Hippocampal formation (tissue), 2 donors: ENCODE measurements at regions not wholly inside any gene's neighbourhood (a gene's known extent, or its start where the extent isn't known, plus 50 kb on each side); places are given as distances from the start of the nearest gene placed in this dataset.

Source experiments
- DNase-seq, 2 donors: peaks; one replicate each; lab custom pipeline; 2025; lab: John Stamatoyannopoulos, UW

DNA sequence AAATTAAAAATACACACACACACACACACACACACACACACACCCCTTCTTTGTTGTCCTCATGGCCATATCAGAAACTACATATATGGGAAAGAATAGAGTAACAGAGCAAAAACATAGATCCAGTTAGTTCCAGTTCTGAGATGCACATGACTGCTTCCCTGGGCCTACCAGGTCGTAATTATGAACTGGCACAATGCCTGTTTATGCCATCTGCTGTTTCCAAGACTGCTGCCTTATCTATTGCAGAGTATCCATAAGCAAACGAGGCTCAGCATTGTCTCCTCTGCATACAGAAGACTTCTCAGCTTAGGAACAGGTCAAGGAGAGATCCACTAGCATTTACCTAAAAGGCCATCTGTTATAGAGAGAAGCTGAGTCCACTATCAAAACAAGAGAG, 789.0 kb downstream of the TECRL start:
- no peak for DNase-seq

DNA sequence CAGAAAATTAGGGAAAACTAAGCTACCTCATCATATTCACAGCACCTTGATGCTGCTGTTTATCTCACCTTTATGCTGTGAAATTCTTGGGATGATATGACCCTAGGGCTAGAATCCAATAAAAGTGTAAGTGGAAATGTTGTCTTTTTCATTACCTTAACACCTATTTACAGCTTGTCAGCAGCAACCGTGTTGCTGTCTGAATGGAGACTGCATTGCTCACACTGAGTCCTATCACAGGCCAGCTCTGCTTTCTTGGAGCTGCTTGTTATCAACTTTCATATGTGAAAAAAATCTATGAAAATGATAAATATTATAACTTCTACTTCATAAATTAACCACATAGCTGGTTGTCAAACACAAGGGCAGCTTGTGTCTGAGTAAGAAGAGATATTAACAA, 789.5 kb downstream of the TECRL start:
- DNase-seq, result no peak

DNA sequence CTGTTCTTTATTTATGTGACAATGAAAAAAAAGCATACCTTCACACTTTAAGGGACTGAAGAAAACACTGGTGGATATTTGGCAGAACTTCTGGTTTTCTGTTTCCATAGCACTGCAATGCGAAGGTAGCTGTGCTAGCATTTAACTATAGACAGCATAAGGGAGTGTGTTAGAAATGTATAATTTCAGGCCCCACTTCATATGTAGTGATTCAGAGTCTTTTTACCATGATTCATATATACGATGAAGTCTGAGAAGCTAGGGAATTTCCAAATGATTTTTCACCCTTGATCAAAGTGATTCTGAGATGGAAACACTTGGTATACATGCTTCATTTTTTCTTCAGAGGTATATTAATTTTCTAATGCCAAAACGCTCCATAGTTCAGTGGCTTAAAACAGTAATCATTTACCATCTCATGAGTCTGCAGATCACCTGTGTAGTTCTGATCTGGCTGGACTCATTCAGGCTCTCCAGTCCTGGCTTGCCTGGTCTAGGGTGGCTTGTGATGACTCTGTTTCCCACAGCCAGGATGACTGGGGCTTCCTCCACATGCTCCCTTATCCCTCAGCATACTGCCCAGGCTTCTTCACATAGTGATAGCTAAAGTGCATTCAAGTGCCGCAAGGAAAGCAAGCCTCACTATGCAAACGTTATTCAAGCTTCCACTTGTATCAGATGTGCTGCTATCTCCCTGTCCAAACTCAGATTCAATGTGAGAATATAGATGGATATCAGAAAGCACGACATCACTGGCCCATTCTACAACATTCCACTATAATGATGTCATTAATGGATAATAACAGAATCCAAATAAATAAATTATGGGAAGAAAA, 790.1 kb downstream of the TECRL start:
- DNase-seq, result peak in 1 of 2 donors; percentile 1

DNA sequence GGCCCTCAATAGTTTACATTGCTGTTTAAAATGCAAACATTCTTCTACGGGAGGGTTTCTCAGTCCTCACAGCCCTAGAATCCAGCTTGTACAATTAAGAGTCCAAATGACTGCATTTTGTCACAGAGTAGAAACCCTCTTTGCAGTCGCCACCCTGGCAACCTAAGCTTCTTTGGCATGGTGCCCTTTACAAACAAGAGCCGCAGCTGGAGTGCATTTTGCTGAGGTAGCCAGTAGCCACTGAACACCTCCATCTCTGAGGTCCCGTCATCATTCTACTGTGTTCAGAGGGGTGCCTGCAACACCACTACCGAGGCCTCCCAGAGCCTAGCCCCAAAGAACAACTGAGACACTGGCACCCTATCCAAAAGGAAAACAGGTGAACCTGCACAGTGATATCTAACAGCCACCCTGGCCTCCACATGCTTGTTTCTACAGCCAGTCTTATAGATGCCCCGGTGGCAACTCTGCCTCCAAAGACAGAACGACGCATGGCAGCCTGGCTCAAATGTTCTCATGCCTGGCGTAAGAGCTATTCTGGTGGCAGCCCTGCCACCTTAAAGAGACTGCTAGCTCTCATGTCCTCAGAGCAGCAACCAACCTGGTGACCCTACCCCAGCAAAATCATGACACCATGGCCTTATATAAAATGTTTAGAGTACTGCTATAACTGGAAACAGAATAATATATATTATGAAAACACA, 801.9 kb downstream of the TECRL start:
- DNase-seq, result no peak

- no peak for DNase-seq
Observed at GRCh38 chr4:63589796-63590195, 819.5 kb downstream of the TECRL start.

- DNase-seq, result no peak
Observed at GRCh38 chr4:63583561-63583960, 825.7 kb downstream of the TECRL start.

DNA sequence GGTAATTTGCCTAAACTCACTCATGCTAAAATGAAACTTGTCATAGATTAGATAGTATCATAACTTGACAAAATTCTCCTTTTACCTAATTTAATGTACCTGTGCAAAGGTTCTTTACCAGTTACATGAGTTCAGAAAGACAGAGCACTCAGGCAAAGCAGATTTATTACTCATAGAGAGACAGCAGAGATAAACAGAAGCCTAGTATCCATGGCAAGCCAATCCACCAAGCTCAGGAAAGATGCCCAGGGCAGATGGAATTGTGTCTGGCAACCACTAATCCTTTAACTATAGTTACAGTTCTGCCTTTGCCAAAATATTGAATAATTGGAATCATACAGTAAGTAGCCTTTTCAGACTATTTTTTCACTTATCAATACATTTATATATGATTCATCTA, 826.2 kb downstream of the TECRL start:
- peak in 1 of 2 donors; percentile 1 for DNase-seq

- DNase-seq, result no peak
Observed at GRCh38 chr4:63580796-63581475, 828.3 kb downstream of the TECRL start.

DNA sequence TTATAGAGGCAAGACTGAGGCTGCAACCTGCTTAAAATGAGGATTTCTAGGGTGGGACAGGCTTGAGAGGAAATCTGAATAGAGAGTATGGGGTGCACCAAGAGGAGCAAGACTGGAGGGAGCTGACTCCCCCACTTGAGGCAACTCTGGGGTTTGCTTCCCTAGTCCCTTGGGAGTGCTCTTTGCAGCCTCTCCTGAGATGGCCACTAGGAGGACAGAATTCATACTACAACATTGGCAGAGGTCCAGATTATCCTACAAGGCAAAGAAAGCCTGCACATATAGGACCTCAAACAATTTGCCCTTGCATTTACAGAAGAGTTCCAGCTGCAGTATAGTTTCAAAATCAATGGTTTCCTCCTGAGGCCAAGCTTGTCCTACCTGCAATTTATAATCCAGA, 830.9 kb downstream of the TECRL start:
- DNase-seq, result no peak

DNA sequence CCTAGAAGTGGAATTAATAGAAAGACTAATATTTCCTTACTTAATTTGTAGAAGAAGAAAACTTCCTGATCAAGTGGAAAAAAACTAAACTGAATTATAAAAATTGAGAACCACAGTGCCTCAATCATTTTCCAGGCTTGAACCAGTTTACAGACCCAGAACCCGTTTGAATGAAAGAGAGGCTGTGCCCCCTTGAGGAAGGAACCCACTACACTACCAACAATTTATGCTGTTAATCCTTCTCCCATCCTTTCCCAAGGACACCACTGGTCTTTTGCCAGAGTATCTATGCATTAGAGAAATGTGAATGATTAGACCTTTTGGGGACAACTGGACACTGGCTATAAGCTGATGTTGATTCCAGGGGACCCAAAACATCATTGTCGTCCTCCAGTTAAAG, 842.6 kb downstream of the TECRL start:
- no peak for DNase-seq

GRCh38 chr4:63563288-63564014, 845.8 kb downstream of the TECRL start:
- DNase-seq, result no peak

GRCh38 chr4:63558709-63559108, 850.5 kb downstream of the TECRL start:
- DNase-seq, result no peak

- no peak for DNase-seq
Observed at GRCh38 chr4:63556332-63556731, 852.9 kb downstream of the TECRL start.

- DNase-seq, result no peak
Observed at GRCh38 chr4:63553123-63553522, 856.1 kb downstream of the TECRL start.

DNA sequence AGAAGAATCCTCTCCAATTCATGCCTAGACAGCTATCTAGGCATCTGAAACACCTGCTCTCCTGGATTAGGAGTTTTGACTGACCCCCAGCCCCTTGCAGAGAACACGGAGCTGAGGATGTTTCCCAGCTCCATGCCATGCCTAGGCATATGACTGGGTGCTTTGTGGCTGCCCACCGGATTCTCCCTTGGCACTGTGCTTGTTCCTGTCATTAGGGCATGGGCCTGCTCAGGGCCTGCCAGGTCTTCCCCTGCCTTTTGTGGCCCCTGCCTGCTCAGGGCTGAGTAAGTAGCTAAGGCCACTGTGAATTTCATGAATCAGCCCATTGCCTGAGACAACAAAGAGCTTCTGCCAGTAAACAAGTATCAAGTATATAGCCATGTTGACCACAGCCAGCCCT, 867.4 kb downstream of the TECRL start:
- no peak for DNase-seq

DNA sequence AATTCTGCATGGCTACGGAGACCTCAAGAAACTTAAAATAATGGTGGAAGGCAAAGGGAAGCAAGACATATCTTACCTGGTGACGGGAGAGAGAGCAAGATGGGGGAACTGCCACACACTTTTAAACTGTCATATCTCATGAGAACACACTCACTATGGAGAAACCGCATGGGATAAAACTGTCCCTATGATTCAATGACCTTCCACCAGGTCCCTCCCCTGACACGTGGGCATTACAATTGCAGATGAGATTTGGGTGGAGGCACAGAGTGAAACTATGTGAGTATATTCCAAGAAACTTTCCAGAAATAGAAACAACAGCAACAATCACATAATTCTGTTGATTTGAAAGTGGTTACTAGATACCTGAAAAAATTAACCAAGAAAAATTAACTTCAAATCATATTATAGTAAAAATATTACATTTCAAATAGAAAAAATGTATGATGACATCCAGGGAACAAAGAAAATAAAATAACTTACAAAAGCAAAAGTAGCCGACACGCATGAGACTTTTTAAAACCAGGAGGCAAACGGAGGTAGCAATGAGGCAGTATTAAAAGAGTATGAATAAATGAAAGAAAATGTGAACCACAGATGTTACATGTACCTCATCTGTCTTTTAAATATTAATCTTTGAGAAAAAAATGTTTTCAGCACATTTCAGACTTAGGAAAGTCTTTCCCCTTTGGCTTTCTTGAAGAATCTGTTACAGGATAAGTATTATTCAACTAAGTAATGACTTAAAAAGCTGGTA, 879.5 kb downstream of the TECRL start:
- no peak for DNase-seq

GRCh38 chr4:63528256-63528991, 880.8 kb downstream of the TECRL start:
- DNase-seq, result no peak

DNA sequence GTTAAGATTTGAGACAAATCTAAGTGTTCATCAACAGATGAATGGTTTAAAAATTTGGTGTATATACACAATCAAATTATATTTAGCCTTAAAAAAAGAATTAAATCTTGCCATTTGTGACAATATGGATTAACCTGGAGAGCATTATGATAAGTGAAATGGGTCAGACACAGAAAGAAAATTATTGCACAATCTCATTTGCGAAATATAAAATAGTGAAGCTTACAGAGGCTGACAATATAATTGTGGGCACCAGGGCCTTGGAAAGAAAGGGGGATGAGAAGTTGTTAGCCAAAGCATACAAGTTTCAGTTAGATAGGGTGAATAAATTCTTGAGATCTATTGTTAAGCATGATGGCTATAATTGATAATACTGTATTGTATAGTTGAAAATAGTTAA, 883.0 kb downstream of the TECRL start:
- DNase-seq, result no peak

DNA sequence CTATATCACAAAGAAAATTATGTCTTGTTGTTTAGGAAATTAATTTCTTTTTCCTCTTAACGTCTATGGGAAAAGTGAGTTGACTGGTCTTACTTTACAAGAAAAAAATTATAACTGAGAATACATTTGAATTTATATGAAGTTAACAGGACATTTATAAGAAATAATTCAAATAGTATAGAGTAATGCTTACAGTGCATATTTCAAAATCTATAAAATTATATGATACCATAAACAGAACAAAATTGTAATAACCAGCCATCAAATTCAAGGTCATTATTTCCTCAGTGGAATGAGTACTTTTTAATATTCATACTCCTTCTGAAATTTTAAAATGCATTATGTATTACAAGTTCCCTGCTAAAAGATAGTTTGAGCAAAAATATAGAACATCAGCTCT, 884.5 kb downstream of the TECRL start:
- DNase-seq, result no peak

- DNase-seq, result no peak
Observed at GRCh38 chr4:63505714-63506460, 903.4 kb downstream of the TECRL start.
